ENCODE measurements at regions not wholly inside any gene's neighbourhood (a gene's known extent, or its start where the extent isn't known, plus 50 kb on each side); places are given as distances from the start of the nearest gene placed in this dataset.
"Not testable (repeated sequence)": the region's sequence is repeated elsewhere in the genome, so short reads cannot be mapped to it uniquely, and the experiment has no call there.

- no peak for DNase-seq
These were observed 407.5 kb upstream of the AUTS2 start for GRCh38 chr7:69190763-69191162.

DNA sequence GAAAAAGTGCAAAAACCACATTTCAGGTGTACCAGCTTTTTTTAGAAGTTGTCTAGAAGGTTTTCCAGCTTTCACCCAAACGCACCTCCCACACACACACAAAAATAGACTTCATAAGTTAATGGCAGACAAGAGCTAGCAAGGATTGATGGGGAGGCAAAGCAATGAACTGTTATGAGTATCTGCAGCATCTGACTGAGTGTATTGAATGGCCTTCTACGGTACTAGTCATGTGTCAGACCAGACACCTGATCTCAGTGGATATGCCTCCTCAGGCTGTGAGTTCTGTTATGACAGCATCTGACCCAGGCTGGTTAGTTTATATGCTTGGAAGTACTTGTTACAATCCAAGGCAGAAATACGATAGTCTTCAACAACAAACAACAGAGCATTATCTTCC is 406.1 kb upstream of the AUTS2 start:
- DNase-seq = no peak

- peak; percentile 44 for DNase-seq
These were observed 405.2 kb upstream of the AUTS2 start for GRCh38 chr7:69193061-69193460.

GRCh38 chr7:69196593-69196992 is 401.7 kb upstream of the AUTS2 start:
- no peak for DNase-seq

DNA sequence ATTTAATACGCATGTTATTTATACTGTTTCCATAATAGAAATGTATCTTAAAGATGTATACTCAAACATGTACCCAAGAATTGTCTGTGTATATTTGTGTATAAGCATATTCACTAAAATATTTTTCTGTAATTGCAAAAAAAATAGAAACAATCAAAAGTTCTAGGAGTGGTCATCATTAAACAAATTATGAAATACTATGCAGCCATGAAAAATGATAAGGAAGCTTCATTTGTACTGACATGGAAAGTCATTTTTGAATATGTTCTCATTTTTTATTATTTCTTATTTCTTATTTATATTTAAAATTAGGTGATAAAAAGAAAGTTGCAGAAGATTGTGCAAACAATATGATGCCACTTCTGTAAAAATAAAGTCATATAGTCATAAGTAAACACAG is 400.0 kb upstream of the AUTS2 start:
- DNase-seq = no peak

GRCh38 chr7:69199041-69199440 is 399.2 kb upstream of the AUTS2 start:
- DNase-seq = no peak

DNA sequence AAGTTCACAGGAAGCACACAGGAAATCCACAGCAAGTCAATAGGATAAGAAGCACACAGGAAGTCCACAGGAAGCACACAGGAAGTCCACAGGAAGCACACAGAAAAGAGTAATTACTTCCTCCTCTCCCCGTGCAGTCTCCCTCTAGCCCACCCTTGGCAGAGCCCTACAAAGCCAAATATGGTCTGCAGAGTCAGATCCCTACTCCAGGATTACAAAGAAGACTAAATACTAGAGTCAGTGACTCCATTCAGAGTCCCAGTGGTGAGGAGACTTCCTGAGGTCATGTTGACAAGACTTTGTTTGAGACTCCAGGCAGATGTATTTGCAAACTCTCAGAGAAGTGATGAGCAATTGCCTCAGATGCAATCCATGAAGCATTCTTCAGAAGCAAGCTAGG is 398.6 kb upstream of the AUTS2 start:
- no peak for DNase-seq

DNA sequence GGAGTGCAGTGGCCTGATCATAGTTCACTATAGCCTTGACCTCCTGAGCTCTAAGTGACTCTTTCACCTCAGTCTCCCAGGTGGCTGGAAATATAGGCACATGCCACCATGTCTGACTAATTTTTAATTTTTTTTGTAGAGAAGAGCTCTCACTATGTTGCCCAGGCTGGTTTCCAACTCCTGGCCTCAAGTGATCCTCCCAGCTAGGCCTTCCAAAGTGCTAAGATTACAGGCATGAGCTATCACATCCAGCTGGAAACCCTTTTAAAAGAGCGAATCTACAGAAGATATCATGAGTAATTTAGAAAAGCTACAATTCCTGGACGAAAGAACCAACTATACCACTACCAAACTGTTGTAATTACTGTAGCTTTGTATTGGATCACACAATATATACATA is 394.4 kb upstream of the AUTS2 start:
- DNase-seq = no peak

- DNase-seq = no peak
These were observed 393.3 kb upstream of the AUTS2 start for GRCh38 chr7:69204943-69205342.

- DNase-seq = no peak
These were observed 392.7 kb upstream of the AUTS2 start for GRCh38 chr7:69205581-69205980.

DNA sequence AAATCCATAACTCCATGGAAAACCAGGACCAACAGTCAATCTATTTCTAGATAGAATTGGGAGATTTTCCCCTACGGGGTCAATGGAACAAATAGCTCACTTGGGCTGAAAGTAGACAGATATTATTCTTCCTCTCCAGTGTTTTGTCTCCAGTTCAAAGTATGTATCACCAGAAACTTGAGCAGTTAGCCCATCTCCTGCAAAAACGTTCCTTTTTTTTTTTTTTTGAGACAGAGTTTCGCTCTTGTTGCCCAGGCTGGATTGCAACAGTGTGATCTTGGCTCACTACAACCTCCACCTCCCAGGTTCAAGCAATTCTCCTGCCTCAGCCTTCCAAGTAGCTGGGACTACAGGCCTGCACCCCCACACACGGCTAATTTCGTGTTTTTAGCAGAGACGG is 390.0 kb upstream of the AUTS2 start:
- DNase-seq = no peak

DNA sequence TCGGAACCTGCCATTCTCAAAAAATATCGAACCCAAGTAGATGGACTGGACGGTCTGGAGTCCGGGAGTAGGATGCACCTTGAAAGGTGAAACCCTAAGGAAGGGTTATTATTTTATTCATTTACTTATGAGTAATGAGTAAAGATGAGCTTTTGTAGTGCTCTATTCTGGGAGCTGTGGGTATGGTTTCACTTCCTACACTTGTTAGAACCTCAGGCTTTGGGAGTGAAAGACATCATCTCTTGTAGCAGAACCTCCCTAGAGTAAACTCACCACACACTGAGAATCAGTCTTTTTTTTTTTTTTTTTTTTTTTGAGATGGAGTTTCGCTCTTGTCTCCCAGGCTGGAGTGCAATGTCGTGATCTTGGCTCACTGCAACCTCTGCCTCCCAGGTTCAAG is 389.4 kb upstream of the AUTS2 start:
- peak; percentile 40 for DNase-seq

GRCh38 chr7:69211336-69211735 is 386.9 kb upstream of the AUTS2 start:
- DNase-seq = no peak

DNA sequence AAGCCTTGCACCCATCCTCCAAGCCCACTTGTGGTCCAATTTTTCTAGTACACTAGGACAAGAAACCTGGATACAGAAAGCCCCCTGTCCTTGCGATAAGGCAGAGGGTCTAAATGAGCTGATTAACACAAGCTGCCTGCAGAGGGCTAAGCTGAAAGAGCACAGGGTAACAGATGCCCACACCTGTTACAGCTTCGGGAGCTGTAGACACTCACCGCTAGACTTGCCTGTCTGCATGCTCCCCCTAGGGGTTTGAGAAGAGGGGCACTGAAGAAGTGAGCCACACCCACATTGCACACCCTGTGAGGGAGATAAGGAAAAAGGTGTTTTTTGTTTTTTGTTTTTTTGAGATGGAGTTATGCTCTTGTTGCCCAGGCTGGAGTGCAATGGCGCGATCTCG is 386.5 kb upstream of the AUTS2 start:
- no peak for DNase-seq

- no peak for DNase-seq
These were observed 384.4 kb upstream of the AUTS2 start for GRCh38 chr7:69213878-69214277.

DNA sequence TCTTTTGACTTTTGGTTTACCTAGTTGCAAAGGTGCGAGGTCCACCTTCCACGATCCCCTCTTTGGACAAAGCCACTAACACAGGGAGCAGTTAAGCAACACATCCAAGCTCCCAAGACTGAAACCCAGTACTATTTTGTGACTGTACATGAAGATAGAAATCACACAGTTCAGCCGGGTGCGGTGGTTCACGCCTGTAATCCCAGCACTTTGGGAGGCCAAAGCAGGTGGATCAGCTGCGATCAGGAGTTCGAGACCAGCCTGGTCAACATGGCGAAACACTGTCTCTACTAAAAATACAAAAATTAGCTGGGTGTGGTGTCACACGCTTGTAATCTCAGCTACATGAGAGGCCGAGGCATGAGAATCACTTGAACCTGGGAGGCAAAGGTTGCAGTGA is 382.8 kb upstream of the AUTS2 start:
- DNase-seq = not testable (repeated sequence)

DNA sequence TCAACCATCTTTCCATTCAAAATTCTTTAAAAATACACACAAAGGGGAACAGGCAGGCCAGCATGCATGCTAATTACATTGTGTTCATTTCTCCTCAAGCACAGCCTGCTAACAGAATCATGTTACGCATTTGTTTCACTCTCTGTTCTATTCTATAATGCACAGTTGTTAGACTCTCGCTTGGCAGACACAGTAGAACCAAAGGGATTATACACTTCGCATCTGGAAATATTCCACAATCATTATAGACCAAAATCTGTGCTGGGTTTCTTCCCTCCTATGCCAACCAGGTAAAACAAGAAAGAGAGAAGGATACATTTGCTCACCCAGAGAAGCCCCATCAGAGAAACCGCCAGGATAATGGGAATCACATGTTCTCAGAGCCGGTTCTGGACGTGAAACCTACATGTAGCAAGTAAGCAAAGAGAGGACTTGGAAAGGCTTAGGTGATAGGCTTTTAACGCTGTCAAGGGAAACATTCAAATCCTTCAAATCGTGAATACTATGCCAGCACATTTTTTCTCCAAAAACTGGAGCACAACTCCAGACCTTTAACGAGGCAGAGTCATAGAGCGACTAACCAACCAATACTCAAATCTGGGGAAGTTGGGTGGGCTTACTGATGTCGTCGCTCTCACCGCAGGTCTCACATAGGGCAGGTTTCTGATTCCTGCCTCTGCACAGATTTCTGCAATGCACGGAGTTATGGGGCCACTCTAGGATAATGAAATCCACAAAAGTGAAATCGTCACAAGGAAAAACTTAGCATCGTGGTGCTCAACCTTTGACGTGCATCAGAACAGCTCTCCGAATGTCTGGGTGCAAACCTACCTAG is 380.5 kb upstream of the AUTS2 start:
- DNase-seq = no peak

GRCh38 chr7:69218576-69218975 is 379.7 kb upstream of the AUTS2 start:
- no peak for DNase-seq

DNA sequence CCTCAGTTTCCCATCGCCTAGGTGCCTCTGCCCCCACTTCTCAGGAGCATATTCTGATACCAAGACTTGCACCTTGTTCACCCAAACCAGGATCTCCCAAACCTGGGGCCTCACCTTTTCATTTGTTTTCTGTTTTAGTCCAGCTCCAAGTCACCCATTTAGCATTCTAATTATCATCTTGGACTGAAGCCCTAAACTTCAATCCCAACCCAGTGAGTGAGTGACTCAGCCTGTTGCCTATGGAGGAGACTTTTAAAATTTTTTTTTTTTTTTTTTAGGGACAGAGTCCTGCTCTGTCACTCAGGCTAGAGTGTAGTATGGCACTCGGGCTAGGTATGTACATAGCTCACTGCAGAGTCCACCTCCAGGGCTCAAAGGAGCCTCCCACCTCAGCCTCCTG is 378.9 kb upstream of the AUTS2 start:
- no peak for DNase-seq

- DNase-seq = peak; percentile 8
These were observed 372.9 kb upstream of the AUTS2 start for GRCh38 chr7:69225259-69225943.

DNA sequence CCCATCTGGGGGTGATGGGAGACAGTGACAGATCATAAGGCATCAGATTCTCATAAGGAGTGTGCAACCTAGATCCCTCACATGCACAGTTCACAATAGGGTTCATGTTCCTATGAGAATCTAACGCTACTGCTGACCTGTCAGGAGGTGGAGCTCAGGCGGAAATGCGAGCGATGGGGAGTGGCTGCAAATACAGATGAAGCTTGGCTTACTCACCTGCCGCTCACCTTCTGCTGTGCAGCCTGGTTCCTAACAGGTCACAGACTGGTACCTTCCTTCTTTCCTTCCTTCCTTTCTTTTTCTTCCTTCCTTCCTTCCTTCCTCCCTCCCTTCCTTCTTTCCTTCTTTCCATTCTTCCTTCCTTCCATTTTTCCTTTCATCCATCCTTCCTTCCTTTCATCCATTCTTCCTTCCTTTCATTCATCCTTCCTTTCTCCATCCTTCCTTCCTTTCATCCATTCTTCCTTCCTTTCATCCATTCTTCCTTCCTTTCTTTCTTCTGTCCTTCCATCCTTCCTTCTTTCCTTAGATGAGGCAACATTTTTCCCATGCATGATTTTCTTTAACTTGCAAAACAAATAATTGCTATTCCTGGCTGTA is 370.0 kb upstream of the AUTS2 start:
- DNase-seq = no peak

DNA sequence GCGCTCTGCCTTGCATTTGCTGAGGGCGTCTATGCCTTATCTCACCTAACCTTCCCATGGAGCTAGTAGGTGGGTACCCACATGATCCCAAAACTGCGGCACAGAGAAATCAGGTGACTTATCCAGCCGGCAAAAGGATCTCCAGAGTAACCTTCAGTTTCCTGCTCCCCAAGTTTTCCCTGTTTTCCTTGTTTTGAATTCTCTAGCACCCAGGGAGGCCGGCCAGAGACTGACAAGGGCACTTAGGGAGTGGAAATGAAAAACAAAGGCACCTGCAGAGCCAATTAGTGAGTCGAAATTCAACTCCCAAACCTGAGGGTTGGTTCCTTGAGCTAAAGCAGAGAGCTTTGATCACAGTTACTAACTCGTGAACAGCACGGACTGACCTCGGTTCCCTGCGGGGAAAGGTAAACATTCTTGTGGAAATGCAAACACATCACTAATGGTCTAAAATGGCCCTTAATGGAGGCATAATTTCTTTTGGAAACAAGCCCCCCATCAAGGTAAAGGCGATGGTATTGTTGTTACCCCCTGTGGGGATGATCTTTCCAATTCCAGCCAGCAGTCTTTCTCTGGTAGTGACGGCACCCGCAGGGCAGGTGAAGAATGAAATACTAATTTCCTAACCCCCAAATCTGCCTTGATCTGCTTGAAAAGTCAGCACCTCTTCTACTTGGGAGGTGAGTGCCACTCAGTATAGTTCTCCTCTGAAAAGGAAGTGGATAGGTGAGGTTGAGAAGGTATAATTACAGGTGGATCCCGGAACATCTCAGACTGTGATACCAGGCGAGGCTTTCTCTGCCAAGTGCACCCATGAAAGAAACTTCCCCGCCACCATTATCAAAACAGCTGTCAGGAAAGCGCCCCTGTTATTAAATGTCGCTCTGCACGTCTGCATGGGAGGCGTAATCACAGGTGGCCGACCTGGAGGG is 365.6 kb upstream of the AUTS2 start:
- DNase-seq = no peak

- no peak for DNase-seq
These were observed 360.7 kb upstream of the AUTS2 start for GRCh38 chr7:69237541-69237940.
